Erythroblast (primary cell): ENCODE measurements at regions not wholly inside any gene's neighbourhood (a gene's known extent, or its start where the extent isn't known, plus 50 kb on each side); places are given as distances from the start of the nearest gene placed in this dataset.

ENCODE experiments used
- GATA1 ChIP-seq: IDR thresholded peaks from 2 replicates; pipeline ENCODE4 v1.6.1; 2011; ENCODE audit warnings: low read depth, mild to moderate bottlenecking, control low read depth, low read length, moderate library complexity
- POLR2A ChIP-seq: IDR thresholded peaks from 2 replicates; pipeline ENCODE4 v1.6.1; 2011; ENCODE audit warnings: mild to moderate bottlenecking, low read length

DNA sequence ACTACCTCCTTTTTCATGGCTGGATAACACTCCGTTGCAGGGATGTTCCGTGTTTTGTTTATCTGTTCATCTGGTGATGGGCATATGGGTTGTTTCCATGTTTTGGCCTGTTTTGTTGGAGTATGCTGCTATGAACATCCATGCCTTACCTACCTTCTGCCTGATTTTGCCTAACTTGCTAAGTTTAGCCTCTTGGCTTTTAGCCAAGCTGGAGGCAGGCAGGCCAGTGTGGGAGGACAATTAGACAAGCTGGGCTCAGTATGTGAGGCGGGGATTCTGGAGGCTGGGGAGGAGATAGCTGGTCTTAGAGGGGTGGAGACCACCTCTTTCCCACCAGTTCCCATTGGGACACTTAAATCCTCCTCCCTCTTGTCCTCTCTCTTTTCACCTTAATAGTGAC lies 98.4 kb upstream of the WNT4 start:
- TF ChIP-seq POLR2A (no peak), GATA1 (no peak)
